Calu3 (cell line): ENCODE measurements at regions not wholly inside any gene's neighbourhood (a gene's known extent, or its start where the extent isn't known, plus 50 kb on each side); places are given as distances from the start of the nearest gene placed in this dataset.

Experiments
- BruUV-seq: library from RNA; stranded (reverse); fragments of 400-500 nt; replicated peaks from 2 replicates; lab custom pipeline; 2021; lab: Mats Ljungman, UMichigan
- CTCF ChIA-PET: fragments of 300-600 bp; sonication (Branson Sonifier 250); formaldehyde crosslinking; loops from one replicate; lab custom pipeline; 2022; ENCODE audit warnings: antibody characterized with exemption; lab: Charles Lee
- DNase-seq: peaks from one replicate; pipeline ENCODE4 v3.0.0; 2022
- H3K27ac Mint-ChIP-seq: one replicate; pipeline ENCODE4 v1.8.0; 2022; ENCODE audit warnings: mixed read lengths; ENCODE audit not compliant: unreplicated experiment
- H3K27me3 Mint-ChIP-seq: one replicate; pipeline ENCODE4 v1.8.0; 2022; ENCODE audit warnings: mixed read lengths; ENCODE audit not compliant: unreplicated experiment
- H3K36me3 Mint-ChIP-seq: one replicate; pipeline ENCODE4 v1.8.0; 2022; ENCODE audit warnings: mild to moderate bottlenecking, moderate library complexity, mixed read lengths; ENCODE audit not compliant: insufficient read depth, unreplicated experiment
- H3K4me1 Mint-ChIP-seq: one replicate; pipeline ENCODE4 v1.8.0; 2022; ENCODE audit warnings: mild to moderate bottlenecking, low read depth, mixed read lengths; ENCODE audit not compliant: unreplicated experiment
- H3K4me3 Mint-ChIP-seq: one replicate; pipeline ENCODE4 v1.8.0; 2022; ENCODE audit warnings: mild to moderate bottlenecking, low read depth, moderate library complexity, mixed read lengths; ENCODE audit not compliant: unreplicated experiment
- H3K9me3 Mint-ChIP-seq: one replicate; pipeline ENCODE4 v1.8.0; 2022; ENCODE audit warnings: low read depth, mixed read lengths; ENCODE audit not compliant: unreplicated experiment
- CTCF ChIP-seq: fragments of 200-600 bp; IDR thresholded peaks from one replicate; pipeline ENCODE4 v1.8.0; 2022; ENCODE audit warnings: antibody characterized with exemption; ENCODE audit not compliant: unreplicated experiment
- intact Hi-C: fragments of 100-400 bp; cut with micrococcal nuclease; formaldehyde crosslinking; loops from one replicate; pipeline ENCODE4 v1.10.0; 2022; ENCODE audit not compliant: unreplicated experiment

DNA sequence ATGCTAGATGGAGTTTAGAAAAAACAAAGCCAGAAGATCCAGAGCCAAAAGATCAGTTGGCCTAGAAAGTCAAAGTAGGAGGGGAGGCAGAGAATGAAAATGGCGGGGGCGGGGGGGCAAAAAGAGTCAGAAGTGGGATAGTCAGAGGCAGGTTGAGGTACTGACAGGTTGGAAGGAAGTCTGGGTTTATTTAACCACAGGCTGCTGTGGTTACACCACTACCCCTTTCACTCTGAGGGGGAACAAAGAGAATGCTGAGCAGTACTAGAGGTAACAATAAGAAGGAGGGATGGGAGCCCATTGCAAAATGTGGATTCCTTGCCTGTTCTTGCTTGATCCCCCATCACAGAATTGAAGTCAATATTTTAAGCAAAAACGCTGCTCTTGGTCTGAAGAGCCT, 111.8 kb downstream of the CAVIN4 start:
- no peak for TF ChIP-seq CTCF
- no peak for DNase-seq
- H3K36me3 Mint-ChIP-seq: no peaks in the 10 kb centered on the region
- no peaks in the 10 kb centered on the region for H3K9me3 Mint-ChIP-seq
- peaks cover 21% of the 10 kb centered on the region for H3K27me3 Mint-ChIP-seq
- CTCF ChIA-PET: no interaction called here
- no peak overlapping the region for H3K4me3 Mint-ChIP-seq
- H3K27ac Mint-ChIP-seq: no peak overlapping the region
- intact Hi-C loops: loop anchor here (5.0 kb wide), 1 partner anchor 87 kb away; no protein-coding TSS in a partner anchor
- no TSS peak for BruUV-seq
- H3K4me1 Mint-ChIP-seq: no peaks in the 10 kb centered on the region

DNA sequence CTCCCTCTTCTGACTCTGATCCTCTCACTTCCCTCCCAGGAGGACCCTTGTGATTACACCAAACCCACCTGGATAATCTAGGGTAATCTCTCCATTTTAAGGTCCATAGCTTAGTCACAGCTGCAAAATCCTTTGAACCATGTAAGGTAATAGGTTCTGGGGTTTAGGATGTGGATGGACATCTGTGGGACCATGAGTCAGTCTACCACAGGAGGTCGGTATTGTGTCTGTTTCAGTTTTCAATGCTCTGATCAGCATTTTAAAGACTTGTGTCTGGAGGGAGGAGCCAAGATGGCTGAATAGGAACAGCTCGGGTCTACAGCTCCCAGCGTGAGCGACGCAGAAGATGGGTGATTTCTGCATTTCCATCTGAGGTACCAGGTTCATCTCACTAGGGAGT, 112.6 kb downstream of the CAVIN4 start:
- no peak for DNase-seq
- H3K36me3 Mint-ChIP-seq: no peaks in the 10 kb centered on the region
- no peak overlapping the region for H3K27ac Mint-ChIP-seq
- H3K4me3 Mint-ChIP-seq: no peak overlapping the region
- BruUV-seq: no TSS peak
- CTCF ChIA-PET: no interaction called here
- peaks cover 21% of the 10 kb centered on the region for H3K27me3 Mint-ChIP-seq
- no peak for TF ChIP-seq CTCF
- H3K4me1 Mint-ChIP-seq: no peaks in the 10 kb centered on the region
- intact Hi-C loops: no loop called here
- no peaks in the 10 kb centered on the region for H3K9me3 Mint-ChIP-seq

DNA sequence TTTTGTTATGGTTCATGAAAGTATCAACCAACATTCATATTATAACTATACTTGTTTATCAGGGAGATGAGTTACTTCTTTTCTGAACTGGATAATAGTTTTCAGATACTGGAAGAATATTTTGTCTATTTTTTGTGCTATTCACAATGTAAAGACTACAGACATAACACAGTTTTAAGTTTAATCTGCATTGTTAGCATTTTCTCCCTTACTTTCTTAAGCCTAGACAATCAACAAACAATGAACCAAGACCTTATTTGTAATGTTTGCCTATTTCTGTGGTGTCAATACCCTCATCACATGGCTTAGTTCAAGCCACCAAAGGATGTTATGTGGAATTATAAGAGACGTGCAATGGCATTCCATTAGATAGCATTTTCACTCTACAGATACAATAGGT, 119.5 kb downstream of the CAVIN4 start:
- no peak for TF ChIP-seq CTCF
- no TSS peak for BruUV-seq
- Mint-ChIP-seq H3K4me1 (peaks cover 8% of the 10 kb centered on the region), H3K27me3 (no peaks in the 10 kb centered on the region), H3K9me3 (no peaks in the 10 kb centered on the region), H3K36me3 (no peaks in the 10 kb centered on the region), H3K4me3 (no peak overlapping the region), H3K27ac (no peak overlapping the region)
- DNase-seq: no peak
- CTCF ChIA-PET: no interaction called here
- intact Hi-C loops: no loop called here

DNA sequence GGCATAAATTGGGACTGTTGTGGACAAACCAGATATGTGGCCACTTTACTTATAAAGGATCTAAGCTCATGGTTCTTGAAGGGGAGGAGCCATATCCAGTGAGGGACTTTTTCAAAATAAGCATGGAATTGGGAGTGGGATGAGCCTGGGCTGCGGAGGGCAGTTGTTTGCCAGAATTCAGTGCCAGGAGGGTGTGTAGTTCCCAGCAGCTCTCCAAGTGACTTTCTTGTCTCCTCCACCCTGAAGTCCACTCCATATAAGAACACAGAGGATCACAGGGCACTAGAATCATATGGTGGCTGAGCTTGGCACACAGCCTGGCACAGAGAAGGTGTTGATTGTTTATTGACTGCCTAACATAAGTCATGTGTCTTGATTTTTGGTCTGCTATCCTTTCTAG, 121.1 kb downstream of the CAVIN4 start:
- Mint-ChIP-seq H3K9me3 (no peaks in the 10 kb centered on the region), H3K27ac (no peak overlapping the region), H3K36me3 (no peaks in the 10 kb centered on the region), H3K4me3 (no peak overlapping the region), H3K27me3 (no peaks in the 10 kb centered on the region), H3K4me1 (peaks cover 8% of the 10 kb centered on the region)
- no peak for DNase-seq
- no TSS peak for BruUV-seq
- CTCF ChIA-PET: no interaction called here
- intact Hi-C loops: no loop called here
- TF ChIP-seq CTCF: no peak
